ENCODE measurements at regions not wholly inside any gene's neighbourhood (a gene's known extent, or its start where the extent isn't known, plus 50 kb on each side); places are given as distances from the start of the nearest gene placed in this dataset.

DNA sequence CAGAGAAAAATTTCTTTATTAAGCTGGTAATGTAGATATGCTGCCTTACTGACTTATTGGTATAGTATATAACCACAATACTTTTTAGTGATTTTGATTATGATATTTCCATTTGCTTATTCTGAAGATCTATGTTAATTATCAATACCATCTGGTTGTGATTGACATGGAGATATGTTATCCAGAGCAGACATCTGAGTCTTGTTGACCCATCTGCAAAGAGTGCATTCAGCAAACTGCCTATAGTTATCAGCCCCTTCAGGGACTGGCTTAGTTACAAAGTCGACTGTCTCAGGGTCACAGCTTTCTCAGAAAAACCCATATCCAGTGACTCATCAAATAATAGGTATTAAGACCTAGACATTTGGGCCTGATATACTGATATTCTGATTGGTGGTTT, 475.7 kb downstream of the DSC3 start:
- DNase-seq (ENCODE audit: low read depth in 1 of 2, low spot score in 1 of 2): no peak
- Histone ChIP-seq H3K4me3 (replicated peaks; ENCODE audit: insufficient read depth, low read length) (no peak overlapping the region), H3K27me3 (ENCODE audit: insufficient read depth, poor library complexity, severe bottlenecking) (no peaks in the 10 kb centered on the region), H3K27ac (replicated peaks) (no peak overlapping the region)
- TF ChIP-seq, protein P1, sequence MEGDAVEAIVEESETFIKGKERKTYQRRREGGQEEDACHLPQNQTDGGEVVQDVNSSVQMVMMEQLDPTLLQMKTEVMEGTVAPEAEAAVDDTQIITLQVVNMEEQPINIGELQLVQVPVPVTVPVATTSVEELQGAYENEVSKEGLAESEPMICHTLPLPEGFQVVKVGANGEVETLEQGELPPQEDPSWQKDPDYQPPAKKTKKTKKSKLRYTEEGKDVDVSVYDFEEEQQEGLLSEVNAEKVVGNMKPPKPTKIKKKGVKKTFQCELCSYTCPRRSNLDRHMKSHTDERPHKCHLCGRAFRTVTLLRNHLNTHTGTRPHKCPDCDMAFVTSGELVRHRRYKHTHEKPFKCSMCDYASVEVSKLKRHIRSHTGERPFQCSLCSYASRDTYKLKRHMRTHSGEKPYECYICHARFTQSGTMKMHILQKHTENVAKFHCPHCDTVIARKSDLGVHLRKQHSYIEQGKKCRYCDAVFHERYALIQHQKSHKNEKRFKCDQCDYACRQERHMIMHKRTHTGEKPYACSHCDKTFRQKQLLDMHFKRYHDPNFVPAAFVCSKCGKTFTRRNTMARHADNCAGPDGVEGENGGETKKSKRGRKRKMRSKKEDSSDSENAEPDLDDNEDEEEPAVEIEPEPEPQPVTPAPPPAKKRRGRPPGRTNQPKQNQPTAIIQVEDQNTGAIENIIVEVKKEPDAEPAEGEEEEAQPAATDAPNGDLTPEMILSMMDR (IDR thresholded peaks at IDR 0.05; ENCODE audit: insufficient read depth, low read length): no peak
- TF ChIP-seq POLR2AphosphoS5 (IDR thresholded peaks at IDR 0.05; ENCODE audit: low read depth) (no peak), SPI1 (IDR thresholded peaks at IDR 0.05; ENCODE audit: borderline replicate concordance, low read depth) (no peak), GABPA (IDR thresholded peaks at IDR 0.05; ENCODE audit: low read depth) (no peak)
- TF ChIP-seq, protein P2, sequence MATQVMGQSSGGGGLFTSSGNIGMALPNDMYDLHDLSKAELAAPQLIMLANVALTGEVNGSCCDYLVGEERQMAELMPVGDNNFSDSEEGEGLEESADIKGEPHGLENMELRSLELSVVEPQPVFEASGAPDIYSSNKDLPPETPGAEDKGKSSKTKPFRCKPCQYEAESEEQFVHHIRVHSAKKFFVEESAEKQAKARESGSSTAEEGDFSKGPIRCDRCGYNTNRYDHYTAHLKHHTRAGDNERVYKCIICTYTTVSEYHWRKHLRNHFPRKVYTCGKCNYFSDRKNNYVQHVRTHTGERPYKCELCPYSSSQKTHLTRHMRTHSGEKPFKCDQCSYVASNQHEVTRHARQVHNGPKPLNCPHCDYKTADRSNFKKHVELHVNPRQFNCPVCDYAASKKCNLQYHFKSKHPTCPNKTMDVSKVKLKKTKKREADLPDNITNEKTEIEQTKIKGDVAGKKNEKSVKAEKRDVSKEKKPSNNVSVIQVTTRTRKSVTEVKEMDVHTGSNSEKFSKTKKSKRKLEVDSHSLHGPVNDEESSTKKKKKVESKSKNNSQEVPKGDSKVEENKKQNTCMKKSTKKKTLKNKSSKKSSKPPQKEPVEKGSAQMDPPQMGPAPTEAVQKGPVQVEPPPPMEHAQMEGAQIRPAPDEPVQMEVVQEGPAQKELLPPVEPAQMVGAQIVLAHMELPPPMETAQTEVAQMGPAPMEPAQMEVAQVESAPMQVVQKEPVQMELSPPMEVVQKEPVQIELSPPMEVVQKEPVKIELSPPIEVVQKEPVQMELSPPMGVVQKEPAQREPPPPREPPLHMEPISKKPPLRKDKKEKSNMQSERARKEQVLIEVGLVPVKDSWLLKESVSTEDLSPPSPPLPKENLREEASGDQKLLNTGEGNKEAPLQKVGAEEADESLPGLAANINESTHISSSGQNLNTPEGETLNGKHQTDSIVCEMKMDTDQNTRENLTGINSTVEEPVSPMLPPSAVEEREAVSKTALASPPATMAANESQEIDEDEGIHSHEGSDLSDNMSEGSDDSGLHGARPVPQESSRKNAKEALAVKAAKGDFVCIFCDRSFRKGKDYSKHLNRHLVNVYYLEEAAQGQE (IDR thresholded peaks at IDR 0.05; ENCODE audit: insufficient replicate concordance, low read depth): no peak

DNA sequence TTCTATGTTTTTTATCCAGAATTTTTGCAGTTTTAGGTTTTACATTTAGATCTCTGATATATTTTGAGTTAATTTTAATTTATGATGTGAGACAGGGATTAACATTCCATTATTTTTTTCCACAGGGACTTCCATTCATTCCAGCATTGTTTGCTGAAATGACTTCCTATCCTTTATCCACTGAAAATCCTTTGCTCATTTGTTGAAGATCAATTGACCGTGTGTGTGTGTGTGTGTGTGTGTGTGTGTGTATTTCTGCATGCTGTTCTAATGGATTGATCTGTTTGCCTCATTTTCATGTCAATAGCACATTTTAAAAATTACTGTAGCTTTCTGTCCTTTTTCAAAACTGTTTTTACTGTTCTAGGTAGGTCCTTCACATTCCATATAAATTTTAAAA, 480.3 kb downstream of the DSC3 start:
- TF ChIP-seq, protein P2 (IDR thresholded peaks at IDR 0.05; ENCODE audit: insufficient replicate concordance, low read depth): no peak
- TF ChIP-seq POLR2AphosphoS5 (IDR thresholded peaks at IDR 0.05; ENCODE audit: low read depth) (no peak), GABPA (IDR thresholded peaks at IDR 0.05; ENCODE audit: low read depth) (no peak), SPI1 (IDR thresholded peaks at IDR 0.05; ENCODE audit: borderline replicate concordance, low read depth) (no peak)
- TF ChIP-seq, protein P1 (IDR thresholded peaks at IDR 0.05; ENCODE audit: insufficient read depth, low read length): no peak
- Histone ChIP-seq H3K4me3 (replicated peaks; ENCODE audit: insufficient read depth, low read length) (no peak overlapping the region), H3K27ac (replicated peaks) (no peak overlapping the region), H3K27me3 (ENCODE audit: insufficient read depth, poor library complexity, severe bottlenecking) (no peaks in the 10 kb centered on the region)
- no peak for DNase-seq (ENCODE audit: low read depth in 1 of 2, low spot score in 1 of 2)

DNA sequence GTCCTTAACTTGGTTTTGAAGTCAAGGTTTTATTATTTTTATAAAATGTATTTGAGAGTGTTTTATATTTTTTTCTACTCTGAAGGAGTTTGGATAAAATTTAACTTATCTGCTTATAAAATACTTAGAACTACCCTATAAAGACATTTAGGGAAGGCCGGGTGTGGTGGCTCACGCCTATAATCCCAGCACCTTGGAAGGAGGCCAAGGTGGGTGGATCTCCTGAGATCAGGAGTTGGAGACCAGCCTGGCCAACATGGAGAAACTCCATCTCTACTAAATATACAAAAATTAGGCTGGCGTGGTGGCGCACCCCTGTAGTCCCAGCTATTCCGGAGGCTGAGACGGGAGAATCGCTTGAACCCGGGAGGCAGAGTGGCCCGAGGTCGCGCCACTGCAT, 486.4 kb downstream of the DSC3 start:
- TF ChIP-seq GABPA (IDR thresholded peaks at IDR 0.05; ENCODE audit: low read depth): no peak
- TF ChIP-seq, protein P1 (IDR thresholded peaks at IDR 0.05; ENCODE audit: insufficient read depth, low read length): no peak
- Histone ChIP-seq H3K4me3 (replicated peaks; ENCODE audit: insufficient read depth, low read length) (no peak overlapping the region), H3K27me3 (ENCODE audit: insufficient read depth, poor library complexity, severe bottlenecking) (no peaks in the 10 kb centered on the region), H3K27ac (replicated peaks) (no peak overlapping the region)
- no peak for DNase-seq (ENCODE audit: low read depth in 1 of 2, low spot score in 1 of 2)

DNA sequence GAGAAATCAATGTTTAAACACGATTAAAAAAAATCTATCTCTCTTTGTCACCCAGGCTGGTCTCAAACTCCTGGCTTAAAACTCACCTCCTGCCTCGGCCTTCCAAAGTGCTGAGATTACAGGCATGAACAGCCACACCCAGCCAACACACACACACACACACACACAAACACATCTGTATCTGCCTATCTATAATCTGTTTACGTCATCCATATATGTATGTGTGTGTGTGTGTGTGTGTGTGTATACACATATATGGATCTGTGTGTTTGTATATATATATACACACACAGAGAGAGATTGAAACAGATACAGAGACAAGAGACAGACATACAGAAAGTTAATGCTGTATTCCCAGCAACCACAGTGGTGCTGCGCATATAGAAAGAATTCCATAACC, 497.1 kb downstream of the DSC3 start:
- TF ChIP-seq, protein P2 (IDR thresholded peaks at IDR 0.05; ENCODE audit: insufficient replicate concordance, low read depth): no peak
- TF ChIP-seq SPI1 (IDR thresholded peaks at IDR 0.05; ENCODE audit: borderline replicate concordance, low read depth) (no peak), POLR2AphosphoS5 (IDR thresholded peaks at IDR 0.05; ENCODE audit: low read depth) (no peak), GABPA (IDR thresholded peaks at IDR 0.05; ENCODE audit: low read depth) (no peak)
- TF ChIP-seq, protein P1 (IDR thresholded peaks at IDR 0.05; ENCODE audit: insufficient read depth, low read length): no peak
- H3K27me3 ChIP-seq (ENCODE audit: insufficient read depth, poor library complexity, severe bottlenecking): no peaks in the 10 kb centered on the region
- DNase-seq (ENCODE audit: low read depth in 1 of 2, low spot score in 1 of 2): no peak
- no peak overlapping the region for H3K27ac ChIP-seq (replicated peaks)
- no peak overlapping the region for H3K4me3 ChIP-seq (replicated peaks; ENCODE audit: insufficient read depth, low read length)
